NB4 (cell line): ENCODE measurements at regions not wholly inside any gene's neighbourhood (a gene's known extent, or its start where the extent isn't known, plus 50 kb on each side); places are given as distances from the start of the nearest gene placed in this dataset.

Source experiments
- DNase-seq: peaks from one replicate; pipeline ENCODE4 v3.0.0; 2010; ENCODE audit warnings: low read depth
- H3K4me3 ChIP-seq: one replicate; pipeline ENCODE4 v1.5.1; 2011; ENCODE audit warnings: mild to moderate bottlenecking, low read depth, low read length, moderate library complexity
- MYC ChIP-seq: IDR thresholded peaks from 2 replicates; pipeline ENCODE4 v1.6.1; 2011; ENCODE audit warnings: low read depth, low read length
- POLR2A ChIP-seq: IDR thresholded peaks from 2 replicates; pipeline ENCODE4 v1.6.1; 2011; ENCODE audit warnings: mild to moderate bottlenecking; ENCODE audit not compliant: insufficient read length; ENCODE audit errors: extremely low read depth
- TF ChIP-seq, protein P1 (sequence below): IDR thresholded peaks from 2 replicates; pipeline ENCODE4 v1.6.1; 2011; ENCODE audit warnings: low read depth, low read length
- TF ChIP-seq, protein P2 (sequence below): IDR thresholded peaks from one replicate; pipeline ENCODE4 v1.5.1; 2012; ENCODE audit warnings: low read depth, low read length

DNA sequence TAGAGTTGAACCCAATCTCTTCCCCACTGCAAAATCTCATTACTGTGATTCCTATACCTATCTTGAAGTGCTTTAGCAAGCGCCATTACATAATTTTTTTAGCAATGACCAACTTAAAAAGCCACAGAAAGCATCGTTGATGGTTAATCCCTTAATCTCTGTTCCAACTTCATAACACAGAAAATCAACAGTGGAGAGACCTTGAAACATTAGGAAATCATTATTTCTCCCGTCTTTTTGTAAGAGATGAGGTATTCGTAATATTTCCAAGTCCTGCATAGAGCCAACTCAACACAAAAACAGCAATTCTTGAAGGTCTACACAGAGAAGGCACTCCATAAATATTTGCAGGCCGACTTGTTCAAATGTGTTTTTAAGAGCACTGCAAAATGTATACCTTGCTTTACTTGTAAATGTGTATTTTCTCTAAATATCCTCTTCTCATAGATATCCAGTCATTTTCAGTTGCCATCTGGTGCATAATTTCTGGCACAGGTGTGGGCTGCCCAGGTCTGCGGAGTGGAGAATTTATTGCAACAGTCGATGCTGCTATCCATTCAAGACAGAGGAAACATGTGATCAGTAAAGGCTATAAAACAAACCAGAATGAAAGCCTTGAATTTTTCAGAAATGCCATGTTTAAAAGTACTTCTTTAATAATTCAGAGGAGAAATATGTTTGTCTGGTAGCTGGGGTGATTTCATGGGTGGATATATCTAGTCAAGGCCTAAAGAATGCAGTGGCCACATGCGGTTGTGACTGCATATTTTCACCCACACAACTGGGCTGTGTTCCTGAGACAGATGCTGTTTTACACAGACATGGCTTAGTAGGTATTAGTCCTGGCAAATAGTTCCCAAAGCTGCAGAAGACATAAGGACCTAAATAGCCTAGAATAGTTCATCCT is 234.3 kb upstream of the STARD13 start:
- DNase-seq, result no peak
- TF ChIP-seq POLR2A (no peak), MYC (no peak)
- TF ChIP-seq, protein P1, sequence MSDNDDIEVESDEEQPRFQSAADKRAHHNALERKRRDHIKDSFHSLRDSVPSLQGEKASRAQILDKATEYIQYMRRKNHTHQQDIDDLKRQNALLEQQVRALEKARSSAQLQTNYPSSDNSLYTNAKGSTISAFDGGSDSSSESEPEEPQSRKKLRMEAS, result no peak
- TF ChIP-seq, protein P2, sequence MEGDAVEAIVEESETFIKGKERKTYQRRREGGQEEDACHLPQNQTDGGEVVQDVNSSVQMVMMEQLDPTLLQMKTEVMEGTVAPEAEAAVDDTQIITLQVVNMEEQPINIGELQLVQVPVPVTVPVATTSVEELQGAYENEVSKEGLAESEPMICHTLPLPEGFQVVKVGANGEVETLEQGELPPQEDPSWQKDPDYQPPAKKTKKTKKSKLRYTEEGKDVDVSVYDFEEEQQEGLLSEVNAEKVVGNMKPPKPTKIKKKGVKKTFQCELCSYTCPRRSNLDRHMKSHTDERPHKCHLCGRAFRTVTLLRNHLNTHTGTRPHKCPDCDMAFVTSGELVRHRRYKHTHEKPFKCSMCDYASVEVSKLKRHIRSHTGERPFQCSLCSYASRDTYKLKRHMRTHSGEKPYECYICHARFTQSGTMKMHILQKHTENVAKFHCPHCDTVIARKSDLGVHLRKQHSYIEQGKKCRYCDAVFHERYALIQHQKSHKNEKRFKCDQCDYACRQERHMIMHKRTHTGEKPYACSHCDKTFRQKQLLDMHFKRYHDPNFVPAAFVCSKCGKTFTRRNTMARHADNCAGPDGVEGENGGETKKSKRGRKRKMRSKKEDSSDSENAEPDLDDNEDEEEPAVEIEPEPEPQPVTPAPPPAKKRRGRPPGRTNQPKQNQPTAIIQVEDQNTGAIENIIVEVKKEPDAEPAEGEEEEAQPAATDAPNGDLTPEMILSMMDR, result no peak
- no peak overlapping the region for H3K4me3 ChIP-seq

DNA sequence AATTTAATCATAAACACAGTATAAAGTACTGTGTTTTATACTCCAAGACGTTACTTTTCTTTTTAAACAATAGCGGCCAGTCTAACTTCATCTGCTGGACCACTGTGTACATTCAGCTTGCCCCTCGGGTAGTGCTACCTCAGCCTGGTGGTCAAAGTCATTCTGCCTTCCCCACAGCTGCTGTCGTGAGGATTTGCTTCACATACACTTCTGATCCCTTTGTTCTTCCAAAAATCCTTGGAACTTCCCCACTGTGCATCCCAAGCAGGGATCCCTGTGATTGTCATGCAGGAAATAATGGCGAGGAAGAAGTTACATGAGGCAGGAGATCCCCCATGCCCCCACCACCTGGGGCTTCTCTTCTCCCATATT is 234.9 kb upstream of the STARD13 start:
- no peak for DNase-seq
- TF ChIP-seq, protein P2, result no peak
- TF ChIP-seq MYC (no peak), POLR2A (no peak)
- TF ChIP-seq, protein P1, result no peak
- no peak overlapping the region for H3K4me3 ChIP-seq

DNA sequence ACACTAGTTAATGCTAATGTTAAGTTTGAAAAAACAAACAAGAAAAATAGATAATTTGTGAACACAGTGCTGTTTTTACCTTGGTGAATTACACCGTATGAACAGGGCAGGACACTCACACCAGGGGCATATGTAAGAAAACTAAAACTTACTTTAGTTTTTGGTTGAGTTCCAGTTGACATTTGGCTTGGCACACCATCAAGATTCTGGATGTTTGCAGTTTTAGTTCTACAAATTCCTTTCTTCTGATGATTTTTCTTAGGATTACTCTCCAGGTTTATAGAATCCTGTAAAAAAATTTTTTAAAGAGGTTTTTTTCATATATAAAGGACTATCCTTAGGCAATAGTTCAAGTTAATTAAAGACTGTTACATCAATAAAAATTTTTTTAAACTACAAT is 238.5 kb upstream of the STARD13 start:
- no peak for DNase-seq
- H3K4me3 ChIP-seq, result no peak overlapping the region
- TF ChIP-seq, protein P2, result no peak
- TF ChIP-seq, protein P1, result no peak
- TF ChIP-seq MYC, result no peak
- no peak for TF ChIP-seq POLR2A

DNA sequence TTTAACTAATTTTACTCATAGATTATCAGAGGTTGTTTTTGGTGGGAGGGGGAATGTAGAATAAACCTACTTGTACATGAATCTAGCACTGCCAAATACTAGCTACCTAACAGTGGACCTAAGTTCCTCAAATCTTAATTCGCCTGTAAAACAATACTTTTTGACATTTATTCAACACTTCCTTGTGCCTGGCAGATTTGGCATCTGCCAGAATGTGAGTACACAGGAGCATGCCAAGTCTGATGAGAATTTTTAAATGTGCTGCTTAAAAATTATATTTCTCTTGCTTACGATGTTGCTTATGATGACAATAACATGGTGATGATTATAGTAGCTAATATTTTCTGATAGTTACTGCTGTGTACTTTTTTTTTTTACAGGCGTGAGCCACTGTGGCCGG is 240.2 kb upstream of the STARD13 start:
- DNase-seq, result no peak
- TF ChIP-seq, protein P1, result no peak
- TF ChIP-seq MYC, result no peak
- no peak for TF ChIP-seq POLR2A
- TF ChIP-seq, protein P2, result no peak
- no peak overlapping the region for H3K4me3 ChIP-seq

DNA sequence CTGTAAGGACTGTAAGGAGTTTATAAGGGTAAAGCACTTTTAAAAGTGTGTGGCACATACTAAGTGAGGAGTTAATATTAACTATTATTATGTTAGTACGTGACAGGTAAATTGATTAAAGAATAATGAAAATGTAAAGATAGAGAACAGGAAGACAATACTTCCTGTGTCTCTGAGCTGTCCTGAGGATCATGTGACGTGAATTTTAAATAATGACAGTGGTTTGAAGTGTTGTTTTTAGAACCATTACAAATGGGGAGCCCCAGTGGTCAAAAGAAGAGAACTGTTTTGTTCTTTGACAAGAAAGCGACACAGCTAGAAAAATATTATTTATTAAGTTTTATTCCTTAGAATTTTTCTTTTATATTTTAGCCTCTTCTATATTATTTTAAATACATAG is 241.2 kb upstream of the STARD13 start:
- TF ChIP-seq, protein P1, result no peak
- TF ChIP-seq MYC (no peak), POLR2A (no peak)
- TF ChIP-seq, protein P2, result no peak

More for the DNA sequence above, 241.2 kb upstream of the STARD13 start:
- DNase-seq, result no peak
- H3K4me3 ChIP-seq, result no peak overlapping the region
